GM19193 (cell line): ENCODE measurements at regions not wholly inside any gene's neighbourhood (a gene's known extent, or its start where the extent isn't known, plus 50 kb on each side); places are given as distances from the start of the nearest gene placed in this dataset.

Source experiments
- POLR2A ChIP-seq: IDR thresholded peaks from 4 replicates; pipeline ENCODE4 v1.6.1; 2011; ENCODE audit not compliant: insufficient read depth, insufficient read length; ENCODE audit errors: extremely low read depth

GRCh38 chr2:2642906-2643890 is 312.1 kb upstream of the MYT1L start:
- no peak for TF ChIP-seq POLR2A

- no peak for TF ChIP-seq POLR2A
These were observed 310.7 kb upstream of the MYT1L start for GRCh38 chr2:2641541-2642410.

- no peak for TF ChIP-seq POLR2A
These were observed 309.7 kb upstream of the MYT1L start for GRCh38 chr2:2640818-2641217.

- no peak for TF ChIP-seq POLR2A
These were observed 309.3 kb upstream of the MYT1L start for GRCh38 chr2:2640371-2640770.

- TF ChIP-seq POLR2A = no peak
These were observed 308.4 kb upstream of the MYT1L start for GRCh38 chr2:2639251-2640139.

GRCh38 chr2:2638547-2639220 is 307.6 kb upstream of the MYT1L start:
- TF ChIP-seq POLR2A = no peak

- no peak for TF ChIP-seq POLR2A
These were observed 305.7 kb upstream of the MYT1L start for GRCh38 chr2:2636813-2637212.

- TF ChIP-seq POLR2A = no peak
These were observed 304.0 kb upstream of the MYT1L start for GRCh38 chr2:2635025-2635528.

GRCh38 chr2:2633017-2633416 is 301.9 kb upstream of the MYT1L start:
- no peak for TF ChIP-seq POLR2A

GRCh38 chr2:2623939-2624338 is 292.9 kb upstream of the MYT1L start:
- TF ChIP-seq POLR2A = no peak

- TF ChIP-seq POLR2A = no peak
These were observed 290.8 kb upstream of the MYT1L start for GRCh38 chr2:2621855-2622254.

GRCh38 chr2:2620604-2621003 is 289.5 kb upstream of the MYT1L start:
- TF ChIP-seq POLR2A = no peak

- no peak for TF ChIP-seq POLR2A
These were observed 288.9 kb upstream of the MYT1L start for GRCh38 chr2:2619995-2620394.

- no peak for TF ChIP-seq POLR2A
These were observed 283.4 kb upstream of the MYT1L start for GRCh38 chr2:2614452-2614851.
